Body of pancreas (tissue), 4 donors: ENCODE measurements at regions not wholly inside any gene's neighbourhood (a gene's known extent, or its start where the extent isn't known, plus 50 kb on each side); places are given as distances from the start of the nearest gene placed in this dataset.

Experiments
- CTCF ChIP-seq, 7 experiments: fragments of 450-650 bp in 4 of 7; fragments of 200-600 bp in 3 of 7; sonication (generic) in 3 of 7; IDR thresholded peaks; one replicate each; pipeline ENCODE4 v1.5.1; 2016 to 2019; ENCODE audit warnings: antibody characterized with exemption in 7 of 7
- POLR2A ChIP-seq, 3 donors: fragments of 450-650 bp; IDR thresholded peaks; one replicate each; pipeline ENCODE4 v1.6.1; 2016; ENCODE audit warnings: antibody characterized with exemption in 3 of 3, mild to moderate bottlenecking in 2 of 3

GRCh38 chr9:108083796-108084352, 594.3 kb upstream of the KLF4 start:
- TF ChIP-seq CTCF (IDR thresholded peaks at IDR 0.05) (no peak), POLR2A (IDR thresholded peaks at IDR 0.05) (no peak)
